Hindlimb muscle (tissue), 1 donor: ENCODE measurements at regions not wholly inside any gene's neighbourhood (a gene's known extent, or its start where the extent isn't known, plus 50 kb on each side); places are given as distances from the start of the nearest gene placed in this dataset.
A peak's percentile ranks its signal among the peaks of the same experiment; 100 is the strongest.
"Not testable (repeated sequence)": the region's sequence is repeated elsewhere in the genome, so short reads cannot be mapped to it uniquely, and the experiment has no call there.

Experiments
- DNase-seq: peaks from one replicate; pipeline ENCODE4 v3.0.0-alpha.2; 2013

- no peak for DNase-seq
These were observed 919.7 kb upstream of the GYPC start for GRCh38 chr2:125736306-125736705.

GRCh38 chr2:125745514-125745913 is 910.4 kb upstream of the GYPC start:
- DNase-seq, result peak; percentile 53

GRCh38 chr2:125746321-125747164 is 909.4 kb upstream of the GYPC start:
- no peak for DNase-seq

GRCh38 chr2:125747165-125747425 is 908.9 kb upstream of the GYPC start:
- DNase-seq, result no peak

GRCh38 chr2:125756431-125756830 is 899.5 kb upstream of the GYPC start:
- no peak for DNase-seq

- DNase-seq, result no peak
These were observed 859.2 kb upstream of the GYPC start for GRCh38 chr2:125796784-125797183.

GRCh38 chr2:125797192-125797591 is 858.8 kb upstream of the GYPC start:
- no peak for DNase-seq

- DNase-seq, result no peak
These were observed 833.2 kb upstream of the GYPC start for GRCh38 chr2:125822746-125823145.

- not testable (repeated sequence) for DNase-seq
These were observed 830.2 kb upstream of the GYPC start for GRCh38 chr2:125825781-125826180.

- DNase-seq, result no peak
These were observed 818.8 kb upstream of the GYPC start for GRCh38 chr2:125837128-125837527.

- DNase-seq, result no peak
These were observed 818.3 kb upstream of the GYPC start for GRCh38 chr2:125837611-125838010.

GRCh38 chr2:125839945-125840344 is 816.0 kb upstream of the GYPC start:
- DNase-seq, result no peak

- DNase-seq, result no peak
These were observed 813.9 kb upstream of the GYPC start for GRCh38 chr2:125842041-125842440.

- DNase-seq, result no peak
These were observed 805.4 kb upstream of the GYPC start for GRCh38 chr2:125850541-125850940.

GRCh38 chr2:125852364-125852763 is 803.6 kb upstream of the GYPC start:
- DNase-seq, result no peak

- DNase-seq, result no peak
These were observed 802.3 kb upstream of the GYPC start for GRCh38 chr2:125853626-125854025.

GRCh38 chr2:125855204-125855603 is 800.8 kb upstream of the GYPC start:
- DNase-seq, result no peak

- no peak for DNase-seq
These were observed 797.8 kb upstream of the GYPC start for GRCh38 chr2:125857971-125858794.

GRCh38 chr2:125861461-125861860 is 794.5 kb upstream of the GYPC start:
- DNase-seq, result no peak

- DNase-seq, result no peak
These were observed 788.0 kb upstream of the GYPC start for GRCh38 chr2:125867908-125868307.

GRCh38 chr2:125870264-125870663 is 785.7 kb upstream of the GYPC start:
- DNase-seq, result no peak

- DNase-seq, result no peak
These were observed 785.2 kb upstream of the GYPC start for GRCh38 chr2:125870746-125871145.

- DNase-seq, result peak; percentile 31
These were observed 781.4 kb upstream of the GYPC start for GRCh38 chr2:125874564-125874963.

GRCh38 chr2:125885340-125885739 is 770.6 kb upstream of the GYPC start:
- no peak for DNase-seq
